OCI-LY1 (cell line): ENCODE measurements at regions not wholly inside any gene's neighbourhood (a gene's known extent, or its start where the extent isn't known, plus 50 kb on each side); places are given as distances from the start of the nearest gene placed in this dataset.

Experiments used
- H2AFZ ChIP-seq: fragments of 200-600 bp; sonication (generic), shearing (Covaris generic); 2 replicates; pipeline ENCODE4 v1.6.0; 2014; ENCODE audit warnings: antibody characterized with exemption, mild to moderate bottlenecking, low read length
- H3F3A ChIP-seq: fragments of 200-600 bp; sonication (generic), shearing (Covaris generic); 2 replicates; pipeline ENCODE4 v1.6.0; 2014; ENCODE audit warnings: mild to moderate bottlenecking, antibody characterized with exemption, low read length, moderate library complexity; ENCODE audit not compliant: insufficient read depth
- H3K27ac ChIP-seq: fragments of 200-600 bp; sonication (generic); 2 replicates; pipeline ENCODE4 v1.5.1; 2014; ENCODE audit warnings: low read length, mixed run types, mild to moderate bottlenecking, low read depth; ENCODE audit not compliant: poor library complexity, severe bottlenecking
- H3K27me3 ChIP-seq: fragments of 200-600 bp; sonication (generic); 2 replicates; pipeline ENCODE4 v1.6.0; 2014; ENCODE audit warnings: antibody characterized with exemption, mild to moderate bottlenecking, low read length, moderate library complexity; ENCODE audit not compliant: insufficient read depth
- H3K36me3 ChIP-seq: fragments of 200-600 bp; sonication (generic); 2 replicates; pipeline ENCODE4 v1.6.1; 2014; ENCODE audit warnings: mild to moderate bottlenecking, antibody characterized with exemption, low read length, moderate library complexity, mixed read lengths; ENCODE audit not compliant: insufficient read depth
- H3K4me1 ChIP-seq: fragments of 200-600 bp; sonication (generic); 2 replicates; pipeline ENCODE4 v1.5.1; 2014; ENCODE audit warnings: mild to moderate bottlenecking, low read length, moderate library complexity; ENCODE audit not compliant: insufficient read depth, severe bottlenecking
- H3K4me2 ChIP-seq: fragments of 200-600 bp; sonication (generic), shearing (Covaris generic); 2 replicates; pipeline ENCODE4 v1.6.1; 2014; ENCODE audit warnings: low read length
- H3K4me3 ChIP-seq: fragments of 200-600 bp; sonication (generic); 2 replicates; pipeline ENCODE4 v1.5.1; 2014; ENCODE audit warnings: low read length, low read depth, mild to moderate bottlenecking, mixed read lengths; ENCODE audit not compliant: poor library complexity, severe bottlenecking
- H3K79me2 ChIP-seq: fragments of 200-600 bp; shearing (Covaris generic); 2 replicates; pipeline ENCODE4 v1.6.1; 2016; ENCODE audit warnings: mixed run types, low read length, mixed read lengths; ENCODE audit not compliant: insufficient read depth
- H3K9ac ChIP-seq: fragments of 200-600 bp; sonication (generic), shearing (Covaris generic); 2 replicates; pipeline ENCODE4 v1.6.1; 2014; ENCODE audit warnings: mild to moderate bottlenecking, low read length, mixed read lengths
- H3K9me2 ChIP-seq: fragments of 200-600 bp; sonication (generic), shearing (Covaris generic); 2 replicates; pipeline ENCODE4 v1.6.1; 2014; ENCODE audit warnings: low read depth, mild to moderate bottlenecking, low read length, mixed read lengths
- H3K9me3 ChIP-seq: fragments of 200-600 bp; shearing (Covaris generic); 2 replicates; pipeline ENCODE4 v1.6.1; 2014; ENCODE audit warnings: low read length, mixed read lengths
- H4K20me1 ChIP-seq: fragments of 200-600 bp; sonication (generic), shearing (Covaris generic); 2 replicates; pipeline ENCODE4 v1.6.0; 2016; ENCODE audit warnings: mild to moderate bottlenecking, low read length; ENCODE audit not compliant: insufficient read depth
- EZH2 ChIP-seq: fragments of 200-600 bp; sonication (generic), shearing (Covaris generic); IDR thresholded peaks from 2 replicates; pipeline ENCODE4 v1.8.0; 2017; ENCODE audit warnings: borderline replicate concordance, mixed run types, mild to moderate bottlenecking, antibody characterized with exemption, low read length, moderate library complexity, mixed read lengths
- TF ChIP-seq, protein P1 (sequence below): fragments of 200-600 bp; sonication (generic), shearing (Covaris generic); IDR thresholded peaks from 2 replicates; pipeline ENCODE4 v1.5.1; 2017; ENCODE audit warnings: mild to moderate bottlenecking, antibody characterized with exemption, low read length, moderate library complexity, mixed read lengths

DNA sequence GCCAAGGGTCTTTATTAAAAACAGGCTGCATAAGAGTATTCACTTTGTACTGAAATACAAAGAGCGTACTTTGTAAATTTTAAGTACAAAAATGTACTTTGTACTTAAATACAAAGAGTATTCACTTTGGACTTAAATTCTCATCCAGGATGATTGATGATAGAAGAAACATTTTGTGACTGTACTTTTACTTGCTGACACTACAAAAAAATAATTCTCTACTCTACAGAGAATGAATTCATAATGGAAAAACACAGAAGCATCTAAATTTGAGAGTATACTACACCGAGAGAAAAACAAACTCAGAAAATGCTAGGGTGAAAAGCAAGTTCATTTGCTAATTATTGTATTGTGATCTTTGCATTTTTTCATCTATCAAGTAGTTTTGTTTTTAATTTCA lies 54.4 kb upstream of the STXBP5 start:
- Histone ChIP-seq H3K79me2 (no peaks in the 10 kb centered on the region), H3K9me3 (no peaks in the 10 kb centered on the region), H3K9ac (no peak overlapping the region), H3K4me2 (no peak overlapping the region), H2AFZ (no peak overlapping the region), H3K36me3 (no peaks in the 10 kb centered on the region), H3K9me2 (no peaks in the 10 kb centered on the region), H3K27me3 (no peaks in the 10 kb centered on the region), H4K20me1 (no peaks in the 10 kb centered on the region), H3K4me3 (no peak overlapping the region), H3K27ac (no peak overlapping the region), H3K4me1 (no peaks in the 10 kb centered on the region), H3F3A (no peaks in the 10 kb centered on the region)
- TF ChIP-seq, protein P1, sequence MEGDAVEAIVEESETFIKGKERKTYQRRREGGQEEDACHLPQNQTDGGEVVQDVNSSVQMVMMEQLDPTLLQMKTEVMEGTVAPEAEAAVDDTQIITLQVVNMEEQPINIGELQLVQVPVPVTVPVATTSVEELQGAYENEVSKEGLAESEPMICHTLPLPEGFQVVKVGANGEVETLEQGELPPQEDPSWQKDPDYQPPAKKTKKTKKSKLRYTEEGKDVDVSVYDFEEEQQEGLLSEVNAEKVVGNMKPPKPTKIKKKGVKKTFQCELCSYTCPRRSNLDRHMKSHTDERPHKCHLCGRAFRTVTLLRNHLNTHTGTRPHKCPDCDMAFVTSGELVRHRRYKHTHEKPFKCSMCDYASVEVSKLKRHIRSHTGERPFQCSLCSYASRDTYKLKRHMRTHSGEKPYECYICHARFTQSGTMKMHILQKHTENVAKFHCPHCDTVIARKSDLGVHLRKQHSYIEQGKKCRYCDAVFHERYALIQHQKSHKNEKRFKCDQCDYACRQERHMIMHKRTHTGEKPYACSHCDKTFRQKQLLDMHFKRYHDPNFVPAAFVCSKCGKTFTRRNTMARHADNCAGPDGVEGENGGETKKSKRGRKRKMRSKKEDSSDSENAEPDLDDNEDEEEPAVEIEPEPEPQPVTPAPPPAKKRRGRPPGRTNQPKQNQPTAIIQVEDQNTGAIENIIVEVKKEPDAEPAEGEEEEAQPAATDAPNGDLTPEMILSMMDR, result no peak
- no peak for TF ChIP-seq EZH2

DNA sequence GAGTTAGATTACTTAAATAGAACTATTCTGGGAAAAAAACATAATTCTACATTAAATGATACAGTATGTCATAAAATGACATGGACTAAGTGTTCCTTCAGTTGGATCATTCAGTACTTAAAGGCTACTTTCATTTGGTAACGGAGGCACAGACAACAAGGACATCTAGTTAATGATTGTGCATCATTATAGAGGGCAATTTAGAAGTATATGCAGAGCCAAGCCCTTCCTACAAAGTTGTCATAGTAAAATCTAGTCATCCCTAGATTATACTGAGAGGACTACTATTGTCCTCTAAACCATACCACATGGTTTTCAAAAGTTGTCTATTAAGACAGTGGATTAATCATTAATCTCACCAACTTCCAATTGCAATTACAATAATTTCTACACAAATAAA lies 53.9 kb upstream of the STXBP5 start:
- Histone ChIP-seq H4K20me1 (no peaks in the 10 kb centered on the region), H3K79me2 (no peaks in the 10 kb centered on the region), H3K36me3 (no peaks in the 10 kb centered on the region), H3F3A (no peaks in the 10 kb centered on the region), H3K9me3 (no peaks in the 10 kb centered on the region), H3K4me3 (no peak overlapping the region), H3K9ac (no peak overlapping the region), H3K27me3 (no peaks in the 10 kb centered on the region), H2AFZ (no peak overlapping the region), H3K27ac (no peak overlapping the region), H3K4me2 (no peak overlapping the region), H3K9me2 (no peaks in the 10 kb centered on the region), H3K4me1 (no peaks in the 10 kb centered on the region)
- TF ChIP-seq, protein P1, result no peak
- TF ChIP-seq EZH2, result no peak
